K562 (cell line): ENCODE measurements at regions not wholly inside any gene's neighbourhood (a gene's known extent, or its start where the extent isn't known, plus 50 kb on each side); places are given as distances from the start of the nearest gene placed in this dataset.

ENCODE experiments used
- GATAD2B ChIP-seq: fragments of 450-650 bp; IDR thresholded peaks from 2 replicates; pipeline ENCODE4 v1.6.1; 2017; ENCODE audit warnings: mild to moderate bottlenecking, borderline replicate concordance
- MTF1 ChIP-seq: fragments of 250-450 bp; sonication (Bioruptor Pico); IDR thresholded peaks from 2 replicates; pipeline ENCODE4 v1.9.0; 2021; ENCODE audit warnings: moderate library complexity, mild to moderate bottlenecking, inconsistent platforms, borderline replicate concordance
- NFIC ChIP-seq: fragments of 450-650 bp; IDR thresholded peaks from 2 replicates; pipeline ENCODE4 v1.6.1; 2017; ENCODE audit warnings: mild to moderate bottlenecking, inconsistent platforms
- POLR2A ChIP-seq: fragments of 450-650 bp; conservative IDR thresholded peaks from 2 replicates; pipeline ENCODE4 v1.6.1; 2016
- PYGO2 ChIP-seq: fragments of 450-650 bp; IDR thresholded peaks from 2 replicates; pipeline ENCODE4 v1.6.1; 2016; ENCODE audit warnings: mild to moderate bottlenecking, missing genetic modification characterization, moderate library complexity, missing compliant biosample characterization
- TF ChIP-seq, protein P1 (sequence below): sonication (generic); formaldehyde crosslinking; IDR thresholded peaks from 2 replicates; pipeline ENCODE4 v1.8.1; 2023; ENCODE audit warnings: mild to moderate bottlenecking, missing genetic modification reagents
- TF ChIP-seq, protein P2 (sequence below), 2 experiments: fragments of 450-650 bp; IDR thresholded peaks; 2 replicates each; pipeline ENCODE4 v1.6.1; 2018; ENCODE audit warnings: mild to moderate bottlenecking in 2 of 2, low read depth in 1 of 2; ENCODE audit not compliant: partially characterized antibody in 2 of 2
- TF ChIP-seq, protein P3 (sequence below), 2 experiments: IDR thresholded peaks in 1 of 2; conservative IDR thresholded peaks in 1 of 2; 2 replicates each; pipeline ENCODE4 v1.6.1; 2016; ENCODE audit warnings: low read depth in 2 of 2, mild to moderate bottlenecking in 1 of 2, missing compliant biosample characterization in 1 of 2, missing genetic modification characterization in 1 of 2, moderate library complexity in 1 of 2
- TF ChIP-seq, protein P4 (sequence below), 3 experiments: IDR thresholded peaks in 2 of 3; conservative IDR thresholded peaks in 1 of 3; 2 replicates each; pipeline ENCODE4 v1.5.1; 2011 to 2012; ENCODE audit warnings: low read length in 3 of 3, mild to moderate bottlenecking in 3 of 3, control low read depth in 2 of 3, improper control_type of control experiment in 1 of 3, inconsistent platforms in 1 of 3, low read depth in 1 of 3, mixed read lengths in 1 of 3, moderate library complexity in 1 of 3; ENCODE audit not compliant: insufficient read depth in 2 of 3
- TF ChIP-seq, protein P5 (sequence below): sonication (generic); formaldehyde crosslinking; IDR thresholded peaks from 2 replicates; pipeline ENCODE4 v1.8.1; 2023; ENCODE audit warnings: mild to moderate bottlenecking, missing genetic modification reagents

DNA sequence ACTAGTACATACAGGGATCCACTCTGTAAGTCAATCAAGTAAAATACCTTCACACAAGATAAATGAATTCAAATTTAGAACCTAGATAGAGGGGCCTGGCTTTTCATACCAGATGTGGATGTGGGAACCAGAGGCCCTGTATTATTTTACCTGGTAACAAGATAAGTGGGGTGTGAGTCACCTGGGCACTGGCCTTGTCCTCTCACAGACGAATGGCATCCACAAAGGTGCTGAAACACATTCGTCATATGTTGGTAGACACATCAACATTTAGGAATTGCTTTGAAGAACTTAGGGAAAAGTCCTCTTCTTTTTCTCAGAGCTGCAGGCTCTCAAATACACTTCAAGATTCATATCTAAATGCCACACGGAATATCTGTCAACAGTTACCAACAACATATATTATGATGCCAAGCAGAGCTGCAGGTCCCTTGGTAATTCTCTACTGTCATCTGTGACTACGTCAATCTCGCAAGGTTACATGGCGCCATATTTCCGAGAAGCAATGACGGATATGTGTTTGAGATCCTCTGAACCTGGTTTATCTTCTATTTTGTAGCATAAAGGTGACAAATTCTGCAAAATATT lies 618.6 kb downstream of the EPM2A start:
- TF ChIP-seq, protein P1, sequence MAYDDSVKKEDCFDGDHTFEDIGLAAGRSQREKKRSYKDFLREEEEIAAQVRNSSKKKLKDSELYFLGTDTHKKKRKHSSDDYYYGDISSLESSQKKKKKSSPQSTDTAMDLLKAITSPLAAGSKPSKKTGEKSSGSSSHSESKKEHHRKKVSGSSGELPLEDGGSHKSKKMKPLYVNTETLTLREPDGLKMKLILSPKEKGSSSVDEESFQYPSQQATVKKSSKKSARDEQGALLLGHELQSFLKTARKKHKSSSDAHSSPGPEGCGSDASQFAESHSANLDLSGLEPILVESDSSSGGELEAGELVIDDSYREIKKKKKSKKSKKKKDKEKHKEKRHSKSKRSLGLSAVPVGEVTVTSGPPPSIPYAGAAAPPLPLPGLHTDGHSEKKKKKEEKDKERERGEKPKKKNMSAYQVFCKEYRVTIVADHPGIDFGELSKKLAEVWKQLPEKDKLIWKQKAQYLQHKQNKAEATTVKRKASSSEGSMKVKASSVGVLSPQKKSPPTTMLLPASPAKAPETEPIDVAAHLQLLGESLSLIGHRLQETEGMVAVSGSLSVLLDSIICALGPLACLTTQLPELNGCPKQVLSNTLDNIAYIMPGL, result no peak
- TF ChIP-seq PYGO2 (no peak), POLR2A (no peak), NFIC (no peak), MTF1 (CRISPR knock-in tag) (no peak), GATAD2B (no peak)
- TF ChIP-seq, protein P2, sequence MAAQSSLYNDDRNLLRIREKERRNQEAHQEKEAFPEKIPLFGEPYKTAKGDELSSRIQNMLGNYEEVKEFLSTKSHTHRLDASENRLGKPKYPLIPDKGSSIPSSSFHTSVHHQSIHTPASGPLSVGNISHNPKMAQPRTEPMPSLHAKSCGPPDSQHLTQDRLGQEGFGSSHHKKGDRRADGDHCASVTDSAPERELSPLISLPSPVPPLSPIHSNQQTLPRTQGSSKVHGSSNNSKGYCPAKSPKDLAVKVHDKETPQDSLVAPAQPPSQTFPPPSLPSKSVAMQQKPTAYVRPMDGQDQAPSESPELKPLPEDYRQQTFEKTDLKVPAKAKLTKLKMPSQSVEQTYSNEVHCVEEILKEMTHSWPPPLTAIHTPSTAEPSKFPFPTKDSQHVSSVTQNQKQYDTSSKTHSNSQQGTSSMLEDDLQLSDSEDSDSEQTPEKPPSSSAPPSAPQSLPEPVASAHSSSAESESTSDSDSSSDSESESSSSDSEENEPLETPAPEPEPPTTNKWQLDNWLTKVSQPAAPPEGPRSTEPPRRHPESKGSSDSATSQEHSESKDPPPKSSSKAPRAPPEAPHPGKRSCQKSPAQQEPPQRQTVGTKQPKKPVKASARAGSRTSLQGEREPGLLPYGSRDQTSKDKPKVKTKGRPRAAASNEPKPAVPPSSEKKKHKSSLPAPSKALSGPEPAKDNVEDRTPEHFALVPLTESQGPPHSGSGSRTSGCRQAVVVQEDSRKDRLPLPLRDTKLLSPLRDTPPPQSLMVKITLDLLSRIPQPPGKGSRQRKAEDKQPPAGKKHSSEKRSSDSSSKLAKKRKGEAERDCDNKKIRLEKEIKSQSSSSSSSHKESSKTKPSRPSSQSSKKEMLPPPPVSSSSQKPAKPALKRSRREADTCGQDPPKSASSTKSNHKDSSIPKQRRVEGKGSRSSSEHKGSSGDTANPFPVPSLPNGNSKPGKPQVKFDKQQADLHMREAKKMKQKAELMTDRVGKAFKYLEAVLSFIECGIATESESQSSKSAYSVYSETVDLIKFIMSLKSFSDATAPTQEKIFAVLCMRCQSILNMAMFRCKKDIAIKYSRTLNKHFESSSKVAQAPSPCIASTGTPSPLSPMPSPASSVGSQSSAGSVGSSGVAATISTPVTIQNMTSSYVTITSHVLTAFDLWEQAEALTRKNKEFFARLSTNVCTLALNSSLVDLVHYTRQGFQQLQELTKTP (IDR thresholded peaks at IDR 0.05; ENCODE audit: low read depth in 1 of 2, partially characterized antibody in 2 of 2), result no peak
- TF ChIP-seq, protein P3, sequence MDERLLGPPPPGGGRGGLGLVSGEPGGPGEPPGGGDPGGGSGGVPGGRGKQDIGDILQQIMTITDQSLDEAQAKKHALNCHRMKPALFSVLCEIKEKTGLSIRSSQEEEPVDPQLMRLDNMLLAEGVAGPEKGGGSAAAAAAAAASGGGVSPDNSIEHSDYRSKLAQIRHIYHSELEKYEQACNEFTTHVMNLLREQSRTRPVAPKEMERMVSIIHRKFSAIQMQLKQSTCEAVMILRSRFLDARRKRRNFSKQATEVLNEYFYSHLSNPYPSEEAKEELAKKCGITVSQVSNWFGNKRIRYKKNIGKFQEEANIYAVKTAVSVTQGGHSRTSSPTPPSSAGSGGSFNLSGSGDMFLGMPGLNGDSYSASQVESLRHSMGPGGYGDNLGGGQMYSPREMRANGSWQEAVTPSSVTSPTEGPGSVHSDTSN (CRISPR knock-in tag; IDR thresholded peaks at IDR 0.05; ENCODE audit: low read depth), result no peak
- TF ChIP-seq, protein P3 (tag; conservative IDR thresholded peaks at IDR 0.05; ENCODE audit: low read depth), result no peak
- TF ChIP-seq, protein P4, sequence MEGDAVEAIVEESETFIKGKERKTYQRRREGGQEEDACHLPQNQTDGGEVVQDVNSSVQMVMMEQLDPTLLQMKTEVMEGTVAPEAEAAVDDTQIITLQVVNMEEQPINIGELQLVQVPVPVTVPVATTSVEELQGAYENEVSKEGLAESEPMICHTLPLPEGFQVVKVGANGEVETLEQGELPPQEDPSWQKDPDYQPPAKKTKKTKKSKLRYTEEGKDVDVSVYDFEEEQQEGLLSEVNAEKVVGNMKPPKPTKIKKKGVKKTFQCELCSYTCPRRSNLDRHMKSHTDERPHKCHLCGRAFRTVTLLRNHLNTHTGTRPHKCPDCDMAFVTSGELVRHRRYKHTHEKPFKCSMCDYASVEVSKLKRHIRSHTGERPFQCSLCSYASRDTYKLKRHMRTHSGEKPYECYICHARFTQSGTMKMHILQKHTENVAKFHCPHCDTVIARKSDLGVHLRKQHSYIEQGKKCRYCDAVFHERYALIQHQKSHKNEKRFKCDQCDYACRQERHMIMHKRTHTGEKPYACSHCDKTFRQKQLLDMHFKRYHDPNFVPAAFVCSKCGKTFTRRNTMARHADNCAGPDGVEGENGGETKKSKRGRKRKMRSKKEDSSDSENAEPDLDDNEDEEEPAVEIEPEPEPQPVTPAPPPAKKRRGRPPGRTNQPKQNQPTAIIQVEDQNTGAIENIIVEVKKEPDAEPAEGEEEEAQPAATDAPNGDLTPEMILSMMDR (IDR thresholded peaks at IDR 0.05 in 2 of 3, conservative IDR thresholded peaks at IDR 0.05 in 1 of 3; ENCODE audit: insufficient read depth in 2 of 3, low read depth in 1 of 3, low read length in 3 of 3), result no peak
- TF ChIP-seq, protein P5, sequence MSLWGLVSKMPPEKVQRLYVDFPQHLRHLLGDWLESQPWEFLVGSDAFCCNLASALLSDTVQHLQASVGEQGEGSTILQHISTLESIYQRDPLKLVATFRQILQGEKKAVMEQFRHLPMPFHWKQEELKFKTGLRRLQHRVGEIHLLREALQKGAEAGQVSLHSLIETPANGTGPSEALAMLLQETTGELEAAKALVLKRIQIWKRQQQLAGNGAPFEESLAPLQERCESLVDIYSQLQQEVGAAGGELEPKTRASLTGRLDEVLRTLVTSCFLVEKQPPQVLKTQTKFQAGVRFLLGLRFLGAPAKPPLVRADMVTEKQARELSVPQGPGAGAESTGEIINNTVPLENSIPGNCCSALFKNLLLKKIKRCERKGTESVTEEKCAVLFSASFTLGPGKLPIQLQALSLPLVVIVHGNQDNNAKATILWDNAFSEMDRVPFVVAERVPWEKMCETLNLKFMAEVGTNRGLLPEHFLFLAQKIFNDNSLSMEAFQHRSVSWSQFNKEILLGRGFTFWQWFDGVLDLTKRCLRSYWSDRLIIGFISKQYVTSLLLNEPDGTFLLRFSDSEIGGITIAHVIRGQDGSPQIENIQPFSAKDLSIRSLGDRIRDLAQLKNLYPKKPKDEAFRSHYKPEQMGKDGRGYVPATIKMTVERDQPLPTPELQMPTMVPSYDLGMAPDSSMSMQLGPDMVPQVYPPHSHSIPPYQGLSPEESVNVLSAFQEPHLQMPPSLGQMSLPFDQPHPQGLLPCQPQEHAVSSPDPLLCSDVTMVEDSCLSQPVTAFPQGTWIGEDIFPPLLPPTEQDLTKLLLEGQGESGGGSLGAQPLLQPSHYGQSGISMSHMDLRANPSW (CRISPR knock-in tag), result no peak
